Stimulated activated CD4-positive, alpha-beta T cell treated with anti-CD3 and anti-CD28 coated beads, Interleukin-15, amount 100 ng/mL, for 48 hours (primary cell): ENCODE measurements at regions not wholly inside any gene's neighbourhood (a gene's known extent, or its start where the extent isn't known, plus 50 kb on each side); places are given as distances from the start of the nearest gene placed in this dataset.
"Not testable (repeated sequence)": the region's sequence is repeated elsewhere in the genome, so short reads cannot be mapped to it uniquely, and the experiment has no call there.

Source experiments
- DNase-seq, 2 donors: peaks; one replicate each; pipeline ENCODE4 v3.0.0-alpha.2; 2020; ENCODE audit warnings: low read depth in 2 of 2

DNA sequence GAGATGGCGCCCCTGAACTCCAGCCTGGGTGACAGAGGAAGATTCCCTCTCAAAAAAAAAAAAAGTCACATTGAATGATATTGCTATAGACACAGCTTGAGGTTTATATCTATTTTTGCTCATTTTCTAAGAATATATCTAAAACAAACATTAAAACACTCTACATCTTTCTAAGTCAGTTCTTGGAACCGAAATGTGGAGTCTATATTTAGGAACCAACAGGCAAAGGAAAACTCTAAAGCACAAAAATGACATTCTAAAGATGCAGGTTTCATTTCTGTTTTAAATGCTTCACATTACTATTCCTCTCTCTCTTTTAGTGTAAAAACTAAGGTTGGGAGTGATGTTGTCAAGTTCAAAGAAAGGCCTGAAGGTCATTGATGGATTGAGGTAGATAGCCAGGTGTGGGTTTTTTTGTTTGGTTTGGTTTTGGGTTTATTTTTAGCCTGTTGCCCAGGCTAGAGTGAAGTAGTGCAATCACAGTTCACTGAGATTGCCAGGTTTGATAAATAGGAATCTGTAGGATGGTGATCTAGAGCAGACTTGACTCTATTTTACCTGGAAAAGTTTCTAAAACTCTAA lies 194.0 kb upstream of the RBBP8 start:
- no peak for DNase-seq

DNA sequence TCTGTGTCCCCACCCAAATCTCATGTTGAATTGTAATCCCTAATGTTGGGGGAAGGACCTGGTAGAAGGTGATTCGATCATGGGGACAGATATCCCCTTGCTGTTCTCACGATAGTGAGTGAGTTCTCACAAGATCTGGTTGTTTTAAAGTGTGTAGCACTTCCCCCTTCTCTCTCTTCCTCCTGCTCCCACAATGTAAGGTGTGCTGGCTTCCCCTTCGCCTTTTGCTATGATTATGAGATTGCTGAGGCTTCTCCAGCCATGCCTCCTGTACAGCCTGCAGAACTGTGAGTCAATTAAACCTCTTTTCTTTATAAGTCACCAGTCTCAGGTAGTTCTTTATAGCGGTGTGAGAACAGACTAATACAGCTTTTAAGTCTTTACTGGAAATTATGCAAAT lies 193.3 kb upstream of the RBBP8 start:
- no peak for DNase-seq

DNA sequence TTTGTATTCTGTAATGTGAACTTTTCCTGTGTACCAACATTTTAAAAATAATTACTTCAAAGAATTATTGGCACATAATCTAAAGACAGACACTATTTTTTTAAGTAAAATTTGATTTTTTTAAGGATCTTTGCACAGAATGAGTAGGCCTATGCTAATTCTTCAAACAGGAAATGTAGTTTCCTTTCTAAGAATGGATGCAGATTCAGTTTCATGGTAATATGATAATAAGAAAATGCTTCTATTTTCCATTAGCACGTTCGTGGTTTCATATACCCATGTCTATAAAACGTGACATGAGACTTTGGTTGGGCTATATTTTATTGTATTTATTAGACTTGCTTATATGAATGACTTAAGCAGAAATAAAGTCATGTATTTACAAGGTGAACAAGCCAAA lies 191.8 kb upstream of the RBBP8 start:
- DNase-seq, result no peak

DNA sequence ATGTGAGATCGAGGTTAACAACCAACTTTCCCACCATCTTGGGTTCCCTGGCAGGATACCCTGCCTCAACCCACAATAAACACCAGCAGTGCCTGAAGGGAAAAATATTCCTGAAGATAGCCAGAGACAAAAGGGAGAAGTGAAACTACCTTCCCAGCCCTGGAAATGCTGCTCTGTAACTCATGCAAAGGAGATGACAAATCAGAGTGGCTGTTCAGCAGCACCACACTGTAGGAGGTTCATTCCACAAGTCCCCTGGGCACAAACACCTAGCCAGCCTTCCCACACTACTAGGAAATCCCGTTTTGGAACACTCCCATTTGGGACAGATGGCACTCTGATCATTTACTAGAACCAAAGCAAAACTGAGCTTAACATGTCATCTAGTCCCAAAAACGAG lies 190.7 kb upstream of the RBBP8 start:
- DNase-seq, result no peak

DNA sequence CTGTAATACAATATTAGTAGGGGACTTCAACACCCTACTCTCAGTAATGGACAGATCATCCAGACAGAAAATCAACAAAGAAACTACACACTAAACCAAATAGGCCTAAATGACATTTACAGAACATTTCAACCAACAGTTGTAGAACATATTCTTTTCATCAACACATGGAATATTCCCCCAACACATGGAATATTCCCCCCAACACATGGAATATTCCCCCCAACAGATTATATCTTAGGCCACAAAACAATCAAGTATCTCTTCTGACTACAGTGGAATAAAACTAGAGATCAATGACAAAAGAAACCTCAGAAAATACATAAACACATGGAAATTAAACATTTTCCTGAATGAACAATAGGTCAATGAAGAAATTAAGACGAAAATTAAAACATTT lies 187.2 kb upstream of the RBBP8 start:
- DNase-seq, result no peak

DNA sequence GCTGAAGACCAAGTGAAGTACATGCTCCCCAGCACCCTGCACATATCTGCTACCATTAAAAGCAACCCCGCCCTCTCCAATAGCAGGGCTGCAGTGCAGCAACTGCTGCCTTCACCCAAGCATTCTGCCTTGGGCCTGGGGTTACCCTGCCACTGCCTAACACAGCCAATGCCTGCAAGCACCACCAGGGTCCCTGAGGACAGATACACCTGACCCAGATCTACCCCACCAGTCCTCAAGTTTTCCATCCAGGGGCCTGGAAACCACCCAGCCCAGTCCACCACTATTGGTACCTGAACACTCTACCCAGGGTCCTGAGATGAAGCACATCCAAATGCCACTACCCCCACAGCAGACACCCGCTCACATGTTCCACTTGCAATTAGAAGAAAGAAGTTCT lies 181.1 kb upstream of the RBBP8 start:
- no peak for DNase-seq

DNA sequence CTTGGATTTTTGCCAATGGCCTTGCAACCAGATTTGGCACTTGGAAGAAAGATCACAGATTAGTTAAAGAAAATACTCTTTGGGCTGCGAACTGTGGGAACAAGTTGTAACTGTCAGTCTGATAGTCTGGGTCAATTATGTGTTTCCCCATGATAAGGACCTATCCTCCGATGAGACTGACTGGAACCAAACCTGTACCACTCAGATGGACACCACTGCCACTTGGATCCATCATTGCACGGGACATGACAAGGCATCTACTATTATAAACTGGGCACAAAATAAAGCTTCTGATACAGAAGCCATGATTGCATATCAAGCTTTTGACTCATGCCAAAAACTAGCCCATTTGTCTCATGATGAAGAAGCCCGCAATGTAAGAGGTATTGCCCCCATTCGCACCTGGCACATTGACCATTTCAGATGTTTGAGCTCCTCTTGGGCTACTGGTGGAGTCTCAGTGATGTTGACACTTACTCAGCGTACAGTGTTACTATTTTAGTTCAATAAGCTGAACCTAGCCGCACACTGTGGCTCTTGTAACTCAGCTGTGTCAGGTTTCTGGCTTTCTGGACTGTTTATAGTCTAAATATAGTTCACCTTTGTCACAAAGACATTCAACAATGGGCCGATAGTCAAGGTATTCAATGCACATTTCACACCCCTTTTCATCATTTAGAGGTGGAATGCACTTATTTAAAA lies 179.8 kb upstream of the RBBP8 start:
- no peak for DNase-seq

DNA sequence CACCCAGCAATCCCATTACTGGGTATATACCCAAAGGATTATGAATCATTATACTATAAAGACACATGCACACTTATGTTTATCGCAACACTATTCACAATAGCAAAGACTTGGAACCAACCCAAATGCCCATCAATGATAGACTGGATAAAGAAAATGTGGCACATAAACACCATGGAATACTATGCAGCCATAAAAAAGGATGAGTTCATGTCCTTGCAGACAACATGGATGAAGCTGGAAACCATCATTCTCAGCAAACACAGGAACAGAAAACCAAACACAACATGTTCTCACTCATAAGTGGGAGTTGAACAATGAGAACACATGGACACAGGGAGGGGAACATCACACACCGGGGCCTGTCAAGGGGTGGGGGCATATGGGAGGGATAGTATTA lies 169.1 kb upstream of the RBBP8 start:
- not testable (repeated sequence) for DNase-seq

DNA sequence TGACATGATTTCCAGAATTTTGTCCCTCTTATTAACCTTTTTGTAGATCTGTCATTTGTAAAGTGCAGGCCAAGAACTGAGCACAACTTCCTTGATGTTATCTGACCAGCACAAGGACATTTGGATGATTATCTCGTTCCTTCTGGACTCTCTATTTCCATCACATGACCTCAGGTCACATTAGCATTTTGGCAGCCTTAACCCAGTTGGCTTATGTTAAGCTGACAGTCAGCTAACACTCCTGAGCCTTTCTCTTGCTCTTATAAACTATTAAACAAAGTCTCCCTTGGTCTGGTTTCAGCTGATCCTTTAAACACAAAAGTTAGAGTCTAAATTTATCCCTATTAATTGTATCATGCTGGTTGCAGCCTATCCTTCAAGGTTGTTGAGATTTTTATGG lies 167.2 kb upstream of the RBBP8 start:
- no peak for DNase-seq

DNA sequence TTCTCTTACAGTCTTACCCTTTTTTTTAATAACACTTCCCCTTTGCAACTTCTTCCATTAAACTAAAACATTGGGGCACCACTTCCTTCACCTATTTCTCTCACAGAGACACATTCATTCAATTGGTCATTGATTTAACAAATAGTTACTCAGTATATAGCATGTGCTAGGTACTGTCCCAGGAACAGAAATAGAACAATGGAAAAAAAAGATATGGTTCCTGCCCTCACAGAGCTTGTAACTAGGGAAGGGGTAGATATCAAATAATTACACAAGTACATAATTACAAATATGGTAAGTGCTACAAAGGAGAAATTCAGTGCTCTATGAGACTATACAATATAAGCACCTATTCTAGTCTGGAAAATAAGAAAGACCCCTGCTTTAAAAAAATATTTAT lies 165.5 kb upstream of the RBBP8 start:
- no peak for DNase-seq

DNA sequence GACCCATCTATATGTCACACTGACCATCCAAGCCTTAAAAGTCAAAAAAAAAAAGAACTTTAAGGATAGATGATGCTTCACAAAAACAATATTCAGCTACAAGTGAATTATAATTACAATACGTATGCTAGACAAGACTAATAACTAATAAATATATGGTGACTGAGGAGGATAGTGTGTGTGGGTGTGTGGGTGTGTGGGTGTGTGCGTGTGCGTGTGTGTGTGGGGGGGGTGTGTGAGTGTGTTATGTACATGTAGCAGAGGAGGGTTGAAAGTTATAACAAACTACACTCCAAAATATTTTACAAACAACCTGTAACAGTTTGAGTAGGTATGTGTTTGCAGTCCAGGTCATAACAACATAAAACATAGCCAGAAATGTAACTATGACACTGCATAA lies 159.2 kb upstream of the RBBP8 start:
- DNase-seq, result no peak

DNA sequence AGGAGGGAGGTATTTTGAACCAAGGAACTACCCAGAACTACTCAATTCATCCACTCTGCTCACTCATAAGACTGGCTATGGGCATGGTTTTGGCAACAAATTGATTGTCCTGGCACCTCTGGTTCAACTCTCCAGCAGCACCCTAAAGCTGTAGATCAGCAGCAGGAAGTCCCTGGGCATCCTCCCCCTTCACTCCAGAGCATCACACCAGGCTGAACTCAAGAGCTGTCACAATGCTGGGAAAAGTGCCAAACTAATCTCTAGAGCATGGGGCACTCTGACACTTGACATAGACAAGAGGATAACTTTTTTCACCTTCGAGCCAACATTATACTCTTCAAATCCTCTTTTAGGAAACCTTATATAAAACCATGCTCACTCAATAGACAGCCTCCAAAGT lies 154.1 kb upstream of the RBBP8 start:
- DNase-seq, result no peak

DNA sequence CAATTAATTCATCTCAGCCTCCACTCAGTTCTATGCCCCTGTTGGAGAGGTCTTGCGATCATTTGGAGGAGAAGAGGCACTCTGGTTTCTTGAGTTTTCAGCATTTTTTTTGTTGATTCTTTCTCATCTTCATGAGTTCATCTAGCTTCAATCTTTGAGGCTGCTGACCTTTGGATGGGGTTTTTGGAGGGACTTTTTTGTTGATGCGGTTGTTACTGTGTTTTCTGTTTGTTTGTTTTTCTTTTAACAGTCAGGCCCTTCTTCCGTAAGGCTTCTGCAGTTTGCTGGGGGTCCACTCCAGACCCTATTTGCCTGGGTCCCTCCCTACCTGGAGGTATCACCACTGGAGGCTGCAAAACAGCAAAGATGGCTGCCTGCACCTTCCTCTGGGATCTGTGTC lies 149.9 kb upstream of the RBBP8 start:
- DNase-seq, result no peak

DNA sequence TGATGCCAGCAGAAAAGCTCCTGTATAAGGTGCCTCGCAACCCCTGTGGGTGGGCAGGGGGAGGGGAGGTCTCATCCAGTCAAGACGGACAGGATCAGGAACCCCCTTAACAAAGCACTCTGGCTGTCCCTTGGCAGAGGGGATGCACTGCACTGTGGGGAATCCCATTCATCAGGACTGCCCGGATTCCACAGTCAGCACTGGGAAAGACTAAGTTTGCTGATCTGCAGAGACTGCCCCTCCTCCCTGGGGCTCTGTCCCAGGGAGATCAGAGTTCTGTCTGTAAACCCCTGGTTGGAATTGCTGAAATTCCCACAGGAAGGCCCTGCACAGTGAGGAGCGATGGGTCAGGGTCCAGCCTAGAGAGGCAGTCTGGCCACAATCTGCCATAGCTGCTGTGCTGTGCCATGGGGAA lies 149.5 kb upstream of the RBBP8 start:
- DNase-seq, result no peak

DNA sequence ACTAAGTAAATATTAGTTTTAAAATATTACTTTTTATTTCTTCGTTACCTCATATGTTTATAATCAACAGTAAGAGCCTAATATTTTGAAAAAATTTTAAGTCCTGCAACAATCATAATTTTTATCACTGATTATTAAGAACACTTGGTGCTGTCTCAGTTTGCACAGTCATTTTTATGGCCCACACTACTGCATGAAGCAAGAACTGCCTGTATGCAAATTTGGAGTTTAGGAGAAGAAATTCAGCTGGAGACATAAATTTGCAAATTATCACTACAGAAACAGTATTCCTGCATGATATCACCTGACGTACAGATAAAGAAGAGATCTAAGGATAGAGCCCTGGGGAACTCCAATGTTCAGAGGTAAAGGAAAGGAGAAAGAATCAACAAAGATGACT lies 144.1 kb upstream of the RBBP8 start:
- no peak for DNase-seq

DNA sequence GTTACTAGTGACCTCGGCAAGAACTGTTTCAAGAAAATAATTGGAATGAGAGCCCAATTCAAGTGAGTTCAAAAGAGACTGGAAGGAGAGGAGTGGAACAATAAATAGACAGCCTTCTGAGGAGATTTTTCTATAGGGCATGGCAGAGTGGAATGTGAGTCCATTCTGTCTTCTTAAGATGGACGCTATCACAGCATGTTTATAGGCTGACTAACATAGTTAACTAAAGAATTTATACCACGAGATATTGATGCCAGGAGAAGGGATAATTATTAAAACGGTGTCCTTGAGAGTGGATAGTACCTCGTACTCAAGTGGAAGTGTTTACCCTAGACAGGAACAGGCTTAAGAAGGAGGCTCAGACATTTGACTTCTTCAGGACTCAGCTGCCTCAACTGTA lies 143.5 kb upstream of the RBBP8 start:
- no peak for DNase-seq

DNA sequence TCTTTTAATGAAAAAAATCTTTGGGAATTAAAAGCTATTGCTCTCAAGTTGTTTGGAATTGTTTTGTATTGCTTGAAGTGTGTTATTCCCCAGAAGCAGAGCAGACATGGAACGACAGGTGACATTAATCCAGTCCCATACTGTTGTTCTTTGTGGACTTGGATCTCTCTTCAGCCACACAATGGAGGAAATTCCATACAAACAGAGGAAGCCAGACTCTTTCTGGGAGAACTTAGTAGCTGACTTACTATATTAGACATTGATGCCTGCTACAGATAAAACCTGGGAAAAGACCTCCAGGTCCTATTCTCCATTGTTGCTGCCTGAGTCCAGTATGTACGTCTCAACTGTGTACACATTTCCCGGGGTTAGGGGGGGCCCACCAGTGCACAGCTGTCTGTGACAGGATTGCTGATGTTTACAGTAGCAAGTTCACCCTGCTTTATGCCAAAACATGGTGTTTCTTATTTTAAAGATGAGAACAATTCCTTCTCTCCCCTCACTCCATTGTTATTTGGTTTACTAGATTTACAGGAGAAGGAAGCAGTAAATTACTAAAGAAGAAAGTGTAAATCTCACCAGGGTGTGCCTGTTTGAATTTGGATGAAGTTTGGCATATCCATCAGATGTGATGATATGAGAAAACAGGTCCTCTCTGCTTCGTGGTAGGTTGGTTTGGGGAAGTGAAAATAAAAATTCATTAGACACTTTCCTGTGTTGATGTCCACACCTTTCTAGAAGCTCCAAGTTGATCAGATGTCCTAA lies 142.4 kb upstream of the RBBP8 start:
- DNase-seq, result no peak

DNA sequence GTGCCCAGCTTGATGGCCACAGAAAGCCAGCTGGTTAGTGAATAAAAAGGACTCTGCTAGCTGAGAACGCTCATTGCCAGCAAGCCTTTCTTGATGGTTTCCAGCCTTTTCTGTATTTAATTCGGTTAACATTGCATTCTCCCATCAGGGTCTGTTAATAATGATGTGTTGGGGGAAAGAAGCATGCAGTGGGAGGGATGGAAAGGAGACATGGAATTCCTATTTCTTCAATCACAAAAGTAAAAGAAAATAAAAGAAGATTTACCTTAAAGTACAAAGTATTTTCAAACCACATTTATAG lies 141.9 kb upstream of the RBBP8 start:
- no peak for DNase-seq

DNA sequence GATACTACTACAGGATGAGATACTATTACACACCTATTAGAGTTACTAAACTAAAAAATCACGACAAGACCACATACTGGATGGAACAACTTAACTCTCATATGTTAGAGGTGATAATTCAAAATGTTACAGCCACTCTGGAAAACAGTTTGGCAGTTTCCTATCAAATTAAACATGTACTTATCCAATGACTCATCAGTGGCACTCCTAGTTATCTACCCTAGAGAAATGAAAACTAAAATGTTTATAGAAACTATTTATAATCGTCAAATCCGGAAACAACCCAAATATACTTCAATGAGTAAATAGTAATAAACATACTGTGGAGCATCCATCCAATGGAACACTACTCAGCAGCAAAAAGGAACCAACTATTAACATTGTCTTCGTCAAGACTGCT lies 137.0 kb upstream of the RBBP8 start:
- no peak for DNase-seq

DNA sequence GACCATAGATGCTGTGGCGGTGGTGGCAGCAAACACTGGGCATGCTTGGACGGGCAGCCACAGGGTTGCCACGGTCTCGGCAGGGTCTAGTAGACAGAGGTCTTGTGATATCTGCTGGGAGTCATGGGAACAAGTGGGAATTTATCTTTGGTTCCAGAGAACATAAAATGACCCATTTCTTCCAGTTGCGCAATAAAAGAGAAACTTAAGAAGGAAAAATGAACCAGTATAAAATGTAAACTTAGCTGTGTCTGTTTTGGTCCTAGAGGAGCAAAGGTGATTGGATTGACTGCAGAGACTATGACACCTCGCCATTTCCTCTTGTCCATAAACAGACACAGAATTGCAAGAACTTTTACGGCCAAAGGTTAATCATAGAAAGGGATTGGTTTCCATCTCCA lies 132.6 kb upstream of the RBBP8 start:
- no peak for DNase-seq

DNA sequence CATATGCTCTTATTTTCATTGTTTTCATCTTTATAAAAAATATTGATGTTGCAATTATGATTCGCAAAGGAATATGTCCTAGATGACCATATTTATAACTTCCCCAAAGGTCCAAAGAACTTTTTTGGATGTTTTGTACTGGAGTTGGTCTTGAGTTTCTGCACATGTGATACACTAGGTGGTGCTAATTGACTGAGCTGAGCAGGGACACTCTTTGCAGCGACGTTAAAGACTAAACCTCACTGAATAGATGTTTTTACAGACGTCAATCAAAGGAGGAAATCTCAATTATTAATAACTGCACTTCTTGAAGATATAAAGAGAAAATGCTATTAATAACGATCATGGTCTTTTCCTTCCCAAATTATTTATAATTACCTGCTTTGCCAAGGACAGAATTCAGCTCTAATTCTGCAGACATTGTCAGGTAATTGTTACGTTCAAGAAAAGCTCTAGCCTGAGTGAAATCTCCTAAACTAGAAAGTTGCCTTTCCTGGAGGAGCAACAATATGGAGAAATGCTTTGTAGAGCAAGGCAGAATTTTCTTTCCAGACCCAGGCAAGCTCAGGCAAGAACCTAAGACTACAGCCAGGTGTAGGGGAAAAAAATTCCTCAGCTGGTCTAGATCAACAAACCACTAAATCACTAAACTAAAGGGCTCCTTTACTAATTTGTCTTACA lies 119.3 kb upstream of the RBBP8 start:
- DNase-seq, result no peak

DNA sequence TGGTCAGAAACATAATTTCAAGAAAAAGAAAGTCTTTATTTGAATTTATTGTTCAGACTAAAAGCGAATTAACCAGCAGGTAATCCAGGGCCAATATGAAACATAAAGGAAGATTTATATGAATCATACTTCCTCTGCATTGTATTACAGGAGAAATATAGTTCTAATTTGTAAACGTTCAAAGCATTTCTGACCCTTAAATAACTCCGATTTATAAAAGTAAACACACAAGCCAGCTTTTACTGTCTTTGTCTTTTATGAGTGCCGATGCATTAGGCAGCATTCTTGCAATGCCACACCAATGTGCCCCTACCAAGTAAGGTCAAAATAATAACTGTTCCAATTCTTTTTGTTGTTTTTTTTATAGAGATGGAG lies 118.8 kb upstream of the RBBP8 start:
- no peak for DNase-seq
